HUES64 (cell line): ENCODE measurements at regions not wholly inside any gene's neighbourhood (a gene's known extent, or its start where the extent isn't known, plus 50 kb on each side); places are given as distances from the start of the nearest gene placed in this dataset.

Experiments
- H3K27ac ChIP-seq: 2 replicates; pipeline ENCODE4 v1.7.0; 2013; ENCODE audit warnings: low read depth, low read length, inconsistent platforms
- H3K27me3 ChIP-seq: 2 replicates; pipeline ENCODE4 v1.6.1; 2013; ENCODE audit warnings: mild to moderate bottlenecking, low read length; ENCODE audit not compliant: insufficient read depth
- H3K36me3 ChIP-seq: 2 replicates; pipeline ENCODE4 v1.6.1; 2013; ENCODE audit warnings: mild to moderate bottlenecking, low read length; ENCODE audit not compliant: insufficient read depth
- H3K4me1 ChIP-seq: 2 replicates; pipeline ENCODE4 v1.6.1; 2013; ENCODE audit warnings: mild to moderate bottlenecking, low read length, moderate library complexity; ENCODE audit not compliant: insufficient read depth
- H3K4me3 ChIP-seq: 2 replicates; pipeline ENCODE4 v1.5.1; 2013; ENCODE audit warnings: mild to moderate bottlenecking, low read length, moderate library complexity
- H3K9ac ChIP-seq: 2 replicates; pipeline ENCODE4 v1.6.1; 2013; ENCODE audit warnings: mild to moderate bottlenecking, low read depth, low read length
- H3K9me3 ChIP-seq: 2 replicates; pipeline ENCODE4 v1.6.1; 2013; ENCODE audit warnings: low read depth, low read length; ENCODE audit not compliant: insufficient read depth
- WGBS: fragments of 150-250, 120-280 bp; methylation state at CpG from one replicate; pipeline ENCODE4 v1.1.7; 2013; ENCODE audit warnings: missing lambda C conversion rate; 5-methylcytosine and 5-hydroxymethylcytosine counted together

- Histone ChIP-seq H3K27me3 (no peaks in the 10 kb centered on the region), H3K36me3 (no peaks in the 10 kb centered on the region), H3K27ac (no peak overlapping the region), H3K4me1 (no peaks in the 10 kb centered on the region; the same call in 1 of the 2 replicates), H3K4me3 (no peak overlapping the region), H3K9me3 (no peaks in the 10 kb centered on the region), H3K9ac (no peak overlapping the region)
Measured at GRCh38 chr5:117252566-117252965, 677.9 kb upstream of the SEMA6A start.

- 88% methylated on average over 4 of the region's 5 CpGs for WGBS
- no peaks in the 10 kb centered on the region for H3K9me3 ChIP-seq
- H3K4me3 ChIP-seq: no peak overlapping the region
- no peak overlapping the region for H3K9ac ChIP-seq
- H3K36me3 ChIP-seq: no peaks in the 10 kb centered on the region
- H3K27me3 ChIP-seq: no peaks in the 10 kb centered on the region
- H3K4me1 ChIP-seq: no peaks in the 10 kb centered on the region; the same call in 1 of the 2 replicates
- H3K27ac ChIP-seq: no peak overlapping the region
Measured at GRCh38 chr5:117249086-117249815, 674.6 kb upstream of the SEMA6A start.

GRCh38 chr5:117246424-117246823 lies 671.8 kb upstream of the SEMA6A start:
- no peaks in the 10 kb centered on the region; the same call in 1 of the 2 replicates for H3K4me1 ChIP-seq
- H3K9me3 ChIP-seq: peaks cover 1% of the 10 kb centered on the region
- no peaks in the 10 kb centered on the region for H3K36me3 ChIP-seq
- H3K27ac ChIP-seq: no peak overlapping the region
- H3K27me3 ChIP-seq: no peaks in the 10 kb centered on the region
- no peak overlapping the region for H3K9ac ChIP-seq
- no peak overlapping the region for H3K4me3 ChIP-seq

- Histone ChIP-seq H3K36me3 (no peaks in the 10 kb centered on the region), H3K27me3 (no peaks in the 10 kb centered on the region), H3K9me3 (peaks cover 6% of the 10 kb centered on the region), H3K9ac (no peak overlapping the region), H3K4me3 (no peak overlapping the region), H3K4me1 (no peaks in the 10 kb centered on the region; the same call in 1 of the 2 replicates), H3K27ac (no peak overlapping the region)
- WGBS: 97% methylated on average over 1 of the region's 1 CpG
Measured at GRCh38 chr5:117245130-117245529, 670.5 kb upstream of the SEMA6A start.

GRCh38 chr5:117242028-117242427 lies 667.4 kb upstream of the SEMA6A start:
- peaks cover 6% of the 10 kb centered on the region for H3K9me3 ChIP-seq
- H3K4me3 ChIP-seq: no peak overlapping the region
- H3K4me1 ChIP-seq: no peaks in the 10 kb centered on the region
- 73% methylated on average over 2 of the region's 2 CpGs for WGBS
- H3K36me3 ChIP-seq: no peaks in the 10 kb centered on the region
- no peak overlapping the region for H3K27ac ChIP-seq
- no peaks in the 10 kb centered on the region for H3K27me3 ChIP-seq
- no peak overlapping the region for H3K9ac ChIP-seq

GRCh38 chr5:117236941-117237340 lies 662.3 kb upstream of the SEMA6A start:
- Histone ChIP-seq H3K27ac (no peak overlapping the region), H3K9me3 (peaks cover 6% of the 10 kb centered on the region), H3K36me3 (no peaks in the 10 kb centered on the region), H3K4me3 (no peak overlapping the region), H3K9ac (no peak overlapping the region), H3K4me1 (no peaks in the 10 kb centered on the region), H3K27me3 (no peaks in the 10 kb centered on the region)
- 93% methylated on average over 2 of the region's 3 CpGs for WGBS

GRCh38 chr5:117235786-117236185 lies 661.2 kb upstream of the SEMA6A start:
- no peaks in the 10 kb centered on the region for H3K9me3 ChIP-seq
- no peak overlapping the region for H3K27ac ChIP-seq
- no peak overlapping the region for H3K4me3 ChIP-seq
- H3K36me3 ChIP-seq: no peaks in the 10 kb centered on the region
- no peaks in the 10 kb centered on the region for H3K27me3 ChIP-seq
- no peak overlapping the region for H3K9ac ChIP-seq
- 96% methylated on average over 5 of the region's 5 CpGs for WGBS
- no peaks in the 10 kb centered on the region for H3K4me1 ChIP-seq

GRCh38 chr5:117230375-117230774 lies 655.8 kb upstream of the SEMA6A start:
- no peaks in the 10 kb centered on the region for H3K27me3 ChIP-seq
- H3K36me3 ChIP-seq: no peaks in the 10 kb centered on the region
- no peaks in the 10 kb centered on the region for H3K9me3 ChIP-seq
- no peak overlapping the region for H3K9ac ChIP-seq
- WGBS: 94% methylated on average over 2 of the region's 3 CpGs
- no peak overlapping the region for H3K4me3 ChIP-seq
- no peak overlapping the region for H3K27ac ChIP-seq
- no peaks in the 10 kb centered on the region for H3K4me1 ChIP-seq

GRCh38 chr5:117220730-117221129 lies 646.1 kb upstream of the SEMA6A start:
- no peaks in the 10 kb centered on the region for H3K36me3 ChIP-seq
- H3K27me3 ChIP-seq: no peaks in the 10 kb centered on the region
- no peaks in the 10 kb centered on the region for H3K9me3 ChIP-seq
- no peak overlapping the region for H3K27ac ChIP-seq
- H3K9ac ChIP-seq: no peak overlapping the region
- H3K4me1 ChIP-seq: peaks cover 7% of the 10 kb centered on the region
- WGBS: 31% methylated on average over 1 of the region's 1 CpG
- no peak overlapping the region for H3K4me3 ChIP-seq

GRCh38 chr5:117218789-117219188 lies 644.2 kb upstream of the SEMA6A start:
- H3K27me3 ChIP-seq: no peaks in the 10 kb centered on the region
- WGBS: 91% methylated on average over 1 of the region's 2 CpGs
- no peaks in the 10 kb centered on the region for H3K9me3 ChIP-seq
- H3K9ac ChIP-seq: no peak overlapping the region
- no peak overlapping the region for H3K4me3 ChIP-seq
- peaks cover 7% of the 10 kb centered on the region for H3K4me1 ChIP-seq
- no peaks in the 10 kb centered on the region for H3K36me3 ChIP-seq
- no peak overlapping the region for H3K27ac ChIP-seq

GRCh38 chr5:117212866-117213265 lies 638.2 kb upstream of the SEMA6A start:
- H3K4me3 ChIP-seq: no peak overlapping the region
- no peaks in the 10 kb centered on the region for H3K36me3 ChIP-seq
- H3K4me1 ChIP-seq: peaks cover 4% of the 10 kb centered on the region
- H3K27me3 ChIP-seq: no peaks in the 10 kb centered on the region
- H3K27ac ChIP-seq: no peak overlapping the region
- no peak overlapping the region for H3K9ac ChIP-seq
- H3K9me3 ChIP-seq: no peaks in the 10 kb centered on the region
- 86% methylated on average over 1 of the region's 1 CpG for WGBS

GRCh38 chr5:117210796-117211195 lies 636.2 kb upstream of the SEMA6A start:
- Histone ChIP-seq H3K9me3 (no peaks in the 10 kb centered on the region), H3K27me3 (no peaks in the 10 kb centered on the region), H3K9ac (no peak overlapping the region), H3K4me3 (no peak overlapping the region), H3K27ac (no peak overlapping the region), H3K4me1 (peaks cover 21% of the 10 kb centered on the region), H3K36me3 (no peaks in the 10 kb centered on the region)
- no CpG with 5 or more reads among the region's 1 CpG for WGBS
